NCI-H2107 (cell line): ENCODE measurements at regions not wholly inside any gene's neighbourhood (a gene's known extent, or its start where the extent isn't known, plus 50 kb on each side); places are given as distances from the start of the nearest gene placed in this dataset.
"Not testable (repeated sequence)": the region's sequence is repeated elsewhere in the genome, so short reads cannot be mapped to it uniquely, and the experiment has no call there.

Experiments
- DNase-seq: peaks from one replicate; lab custom pipeline; 2025; lab: John Stamatoyannopoulos, UW

DNA sequence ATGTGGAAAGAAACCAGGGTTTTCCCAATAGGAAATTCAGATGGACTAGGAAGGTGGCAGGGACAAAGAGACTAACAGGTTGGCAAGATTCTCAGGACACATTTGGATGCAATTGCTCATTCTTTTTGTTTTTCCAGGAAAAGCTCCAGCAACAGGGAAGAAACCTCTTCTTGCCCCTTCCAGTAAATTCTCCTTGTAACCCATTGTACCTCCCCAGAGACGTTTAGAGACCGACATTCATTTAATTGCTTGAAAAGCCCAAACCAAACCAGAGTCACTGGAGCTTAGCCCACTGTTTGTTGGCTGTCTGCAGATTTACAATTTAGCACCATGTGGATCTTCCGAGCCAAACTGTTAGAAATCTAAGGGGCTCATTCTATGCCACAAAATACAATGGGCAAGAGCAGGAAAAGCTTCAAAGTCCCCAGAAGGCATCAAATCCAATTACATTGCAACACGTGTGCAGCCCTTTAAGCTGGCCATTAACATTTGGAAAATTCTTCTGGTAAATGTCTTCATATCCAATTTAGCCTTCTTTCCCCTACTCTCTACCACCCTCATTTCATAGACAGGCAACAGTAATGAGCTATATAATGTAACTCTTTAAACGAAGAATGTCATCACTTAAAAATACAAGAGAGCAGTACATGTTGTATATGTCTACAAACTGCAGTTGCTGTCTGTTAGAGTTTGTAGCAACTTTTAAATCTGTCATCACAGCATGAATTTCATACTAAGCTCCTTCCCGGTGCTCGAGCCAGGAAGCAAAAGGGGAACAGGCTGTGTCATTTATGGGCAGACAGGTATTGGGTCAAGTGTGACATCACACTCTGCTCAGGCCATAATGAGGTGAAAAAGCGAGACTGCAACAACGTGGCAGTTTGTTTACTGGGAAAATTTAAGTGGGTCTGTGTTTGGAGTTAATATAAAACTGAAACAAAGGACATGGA, 235.6 kb upstream of the HNRNPA3 start:
- no peak for DNase-seq

- no peak for DNase-seq
Observed at GRCh38 chr2:176978921-176979320, 233.7 kb upstream of the HNRNPA3 start.

DNA sequence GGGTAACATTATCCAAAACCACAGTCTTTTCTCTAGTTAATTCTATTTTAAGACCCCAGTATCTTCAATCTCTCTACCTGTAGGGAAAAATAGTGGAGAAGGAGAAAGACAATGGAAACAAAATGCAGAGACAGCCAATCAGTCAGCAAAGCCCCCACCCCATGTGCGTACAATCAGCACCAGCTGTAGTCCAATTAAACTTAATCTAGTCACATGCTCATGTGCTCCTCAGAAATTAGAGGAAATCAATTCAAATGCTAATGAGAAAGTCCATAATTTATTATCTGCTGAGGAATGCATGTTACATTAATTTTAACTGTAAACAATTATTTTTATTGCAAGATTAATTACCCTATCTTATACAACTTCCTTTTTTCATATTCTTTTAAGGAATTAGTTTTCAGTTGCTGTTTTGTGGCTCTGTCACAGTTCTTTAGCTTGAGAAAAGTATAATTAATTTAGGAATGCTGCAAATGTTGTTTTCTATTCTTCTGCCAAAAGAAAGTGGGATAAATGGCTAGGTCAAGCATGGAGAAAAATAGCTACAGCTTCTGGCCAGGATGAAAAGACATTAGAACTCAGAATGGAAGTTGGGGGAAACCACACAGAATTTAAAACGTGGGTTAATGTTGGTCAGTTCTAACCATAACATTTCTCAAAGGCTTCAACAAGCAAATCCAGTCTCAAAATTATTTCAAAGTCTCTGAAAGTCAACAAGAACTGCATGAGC, 232.4 kb upstream of the HNRNPA3 start:
- DNase-seq = no peak

GRCh38 chr2:176984987-176985386, 227.6 kb upstream of the HNRNPA3 start:
- DNase-seq = no peak

- no peak for DNase-seq
Observed at GRCh38 chr2:176985871-176986270, 226.7 kb upstream of the HNRNPA3 start.

GRCh38 chr2:176986487-176986886, 226.1 kb upstream of the HNRNPA3 start:
- DNase-seq = no peak

- DNase-seq = no peak
Observed at GRCh38 chr2:176991411-176991810, 221.2 kb upstream of the HNRNPA3 start.

GRCh38 chr2:176997074-176997791, 215.4 kb upstream of the HNRNPA3 start:
- no peak for DNase-seq

DNA sequence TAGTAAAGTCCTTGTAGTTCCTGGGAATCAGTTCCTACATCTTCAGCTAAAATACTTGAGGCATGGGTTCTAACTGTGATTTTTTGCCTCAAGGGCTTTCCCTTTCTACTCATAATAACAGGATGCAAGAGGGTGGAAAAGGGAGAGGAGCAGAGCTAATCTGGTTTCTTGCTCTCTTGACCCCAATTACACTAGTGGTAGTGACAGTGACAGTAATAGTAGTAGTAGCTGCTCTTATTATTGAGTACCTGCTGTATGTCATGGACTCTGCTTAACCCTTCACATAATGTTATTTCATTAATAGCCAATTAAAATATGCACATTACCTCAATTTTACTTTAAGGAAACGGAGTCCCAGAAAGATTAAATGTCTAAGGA, 214.8 kb upstream of the HNRNPA3 start:
- DNase-seq = no peak

GRCh38 chr2:176999301-176999700, 213.3 kb upstream of the HNRNPA3 start:
- DNase-seq = no peak

- no peak for DNase-seq
Observed at GRCh38 chr2:177000061-177000714, 212.4 kb upstream of the HNRNPA3 start.

- DNase-seq = no peak
Observed at GRCh38 chr2:177000715-177001072, 211.9 kb upstream of the HNRNPA3 start.

DNA sequence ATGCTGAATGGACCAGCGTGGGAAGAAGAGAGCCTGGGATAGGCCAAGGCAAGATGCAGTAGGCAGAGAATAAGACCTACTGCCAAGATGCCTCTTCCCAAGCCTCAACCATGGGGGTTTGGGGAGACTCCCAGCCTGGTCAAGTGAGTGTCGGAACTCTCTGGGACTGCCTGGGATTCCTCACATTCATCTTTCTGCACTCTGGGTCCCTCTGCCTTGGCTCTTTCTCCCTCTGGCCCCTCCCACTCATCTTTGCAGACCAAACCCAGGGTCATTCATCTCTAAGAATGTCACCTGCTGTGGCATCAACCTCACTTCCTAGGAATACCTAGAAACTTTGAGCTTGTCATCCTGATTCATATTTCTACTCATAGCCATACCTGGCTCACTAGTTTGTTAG, 211.3 kb upstream of the HNRNPA3 start:
- no peak for DNase-seq

DNA sequence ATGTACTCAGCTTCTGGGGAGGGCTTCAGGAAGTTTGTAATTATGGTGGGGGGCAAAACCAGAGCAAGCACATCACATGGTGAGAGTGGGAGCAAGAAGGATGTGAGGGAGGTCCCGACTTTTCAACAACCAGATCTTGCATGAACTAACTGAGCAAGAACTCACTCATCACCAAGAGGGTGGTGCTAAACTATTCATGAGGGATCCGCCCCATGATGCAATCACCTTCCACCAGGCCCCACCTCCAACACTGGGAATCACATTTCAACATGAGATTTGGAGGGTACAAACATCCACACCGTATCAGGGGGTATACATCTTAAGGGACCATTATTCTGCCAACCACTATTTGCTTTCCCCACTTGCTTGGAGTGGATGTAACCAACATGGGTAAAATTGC, 209.6 kb upstream of the HNRNPA3 start:
- DNase-seq = no peak

DNA sequence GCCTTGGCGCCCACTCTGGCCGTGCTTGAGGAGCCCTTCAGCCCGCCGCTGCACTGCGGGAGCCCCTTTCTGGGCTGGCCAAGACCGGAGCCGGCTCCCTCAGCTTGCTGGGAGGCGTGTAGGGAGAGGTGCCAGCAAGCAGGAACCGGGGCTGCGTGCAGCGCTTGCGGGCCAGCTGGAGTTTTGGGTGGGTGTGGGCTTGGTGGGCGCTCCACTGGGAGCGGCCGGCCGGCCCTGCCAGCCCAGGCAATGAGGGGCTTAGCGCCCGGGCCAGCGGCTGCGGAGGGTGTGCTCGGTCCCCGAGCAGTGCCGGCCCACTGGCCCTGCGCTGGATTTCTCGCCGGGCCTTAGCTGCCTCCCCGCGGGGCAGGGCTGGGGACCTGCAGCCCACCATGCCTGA, 204.9 kb upstream of the HNRNPA3 start:
- not testable (repeated sequence) for DNase-seq

- not testable (repeated sequence) for DNase-seq
Observed at GRCh38 chr2:177008662-177009061, 203.9 kb upstream of the HNRNPA3 start.

DNA sequence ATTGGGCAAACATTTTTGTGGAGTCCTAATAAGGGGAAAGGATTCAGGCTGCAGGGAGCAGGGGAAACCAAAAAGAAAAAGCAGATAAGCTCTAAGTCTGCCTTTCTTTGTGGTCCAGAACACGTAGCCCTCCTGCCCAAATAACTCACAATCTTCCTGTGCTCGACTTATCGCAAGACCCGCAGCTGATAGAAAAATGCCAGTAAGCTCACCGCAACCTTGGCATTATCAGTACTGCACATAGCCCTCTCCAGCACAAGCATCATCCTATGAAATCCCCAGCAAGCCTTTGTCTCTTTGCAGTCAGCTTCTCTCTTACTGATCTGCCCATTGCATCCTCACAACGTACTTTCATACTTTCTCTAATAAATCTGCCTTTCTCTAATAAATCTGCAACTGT, 202.4 kb upstream of the HNRNPA3 start:
- no peak for DNase-seq

DNA sequence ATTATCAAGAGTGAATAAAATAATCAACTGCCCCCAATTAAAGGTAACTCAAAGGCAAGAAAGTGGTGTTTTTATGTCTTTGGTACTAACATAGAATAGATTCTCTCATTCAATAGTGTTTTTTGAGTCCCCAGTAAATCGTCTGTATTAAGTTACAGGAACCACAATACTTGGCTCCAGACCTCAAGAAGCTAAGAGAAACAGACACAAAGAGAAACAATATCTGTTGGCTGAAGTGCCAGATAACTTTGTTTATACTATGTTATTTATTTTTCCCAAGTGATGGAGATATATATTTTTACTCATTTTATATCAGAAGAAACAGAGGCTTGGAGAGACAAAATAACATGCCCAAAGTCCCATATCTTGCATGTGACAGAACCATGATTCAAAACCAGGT, 201.7 kb upstream of the HNRNPA3 start:
- no peak for DNase-seq

- no peak for DNase-seq
Observed at GRCh38 chr2:177014946-177015345, 197.6 kb upstream of the HNRNPA3 start.

DNA sequence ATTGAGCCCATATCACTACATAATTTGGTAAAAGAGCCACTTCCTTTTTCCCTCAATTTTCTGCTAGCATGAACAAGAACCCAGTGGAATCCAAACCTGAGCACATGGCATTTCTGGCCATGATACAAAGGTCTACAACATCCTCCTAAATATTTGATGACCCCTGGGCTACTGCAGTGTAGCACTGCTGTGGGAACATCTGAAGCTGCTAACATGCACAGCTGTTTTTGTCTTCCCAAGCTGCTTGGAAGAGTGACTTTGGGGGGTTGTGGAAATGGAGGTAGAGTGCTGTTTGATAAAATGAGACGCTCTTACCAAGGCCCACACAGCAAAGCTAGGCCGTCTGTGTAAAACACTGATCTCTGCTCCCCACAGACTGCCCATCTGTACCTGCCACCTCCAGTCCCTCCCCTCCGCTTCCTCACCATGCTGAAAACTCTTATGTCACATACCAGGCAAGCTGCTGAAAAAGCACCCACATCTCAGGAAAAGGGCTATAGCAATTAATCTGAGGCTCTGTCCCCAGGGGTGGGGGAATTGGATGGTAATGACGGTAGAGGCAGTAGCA, 197.2 kb upstream of the HNRNPA3 start:
- no peak for DNase-seq

DNA sequence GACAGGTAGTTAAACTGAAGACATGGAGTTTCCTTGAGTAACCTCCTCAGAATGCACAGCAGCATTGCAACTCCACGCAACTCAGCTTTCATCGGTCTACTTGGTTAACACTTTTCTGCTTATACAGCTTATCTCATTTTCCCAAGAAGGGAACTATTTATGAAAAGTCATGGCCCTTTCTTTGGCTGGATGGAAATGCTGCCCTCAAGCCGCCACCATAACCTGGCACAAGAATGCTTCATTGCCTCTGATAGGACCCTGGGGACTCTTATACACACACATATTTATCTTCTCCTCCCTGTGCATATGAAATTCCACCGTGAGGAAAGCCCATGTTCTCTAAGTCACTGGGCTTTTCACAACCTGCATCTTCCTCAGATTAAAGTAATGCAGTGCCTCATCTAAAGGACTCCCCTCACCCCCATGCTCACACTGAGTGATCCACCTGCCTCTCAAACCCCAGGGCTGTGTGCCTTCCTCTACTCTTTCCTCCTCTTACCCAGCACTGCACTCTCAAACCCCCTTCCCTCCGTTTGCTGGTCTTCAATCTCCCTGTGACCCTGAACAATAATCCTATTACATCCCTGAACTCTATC, 192.0 kb upstream of the HNRNPA3 start:
- no peak for DNase-seq
